ENCODE measurements at regions not wholly inside any gene's neighbourhood (a gene's known extent, or its start where the extent isn't known, plus 50 kb on each side); places are given as distances from the start of the nearest gene placed in this dataset.

DNA sequence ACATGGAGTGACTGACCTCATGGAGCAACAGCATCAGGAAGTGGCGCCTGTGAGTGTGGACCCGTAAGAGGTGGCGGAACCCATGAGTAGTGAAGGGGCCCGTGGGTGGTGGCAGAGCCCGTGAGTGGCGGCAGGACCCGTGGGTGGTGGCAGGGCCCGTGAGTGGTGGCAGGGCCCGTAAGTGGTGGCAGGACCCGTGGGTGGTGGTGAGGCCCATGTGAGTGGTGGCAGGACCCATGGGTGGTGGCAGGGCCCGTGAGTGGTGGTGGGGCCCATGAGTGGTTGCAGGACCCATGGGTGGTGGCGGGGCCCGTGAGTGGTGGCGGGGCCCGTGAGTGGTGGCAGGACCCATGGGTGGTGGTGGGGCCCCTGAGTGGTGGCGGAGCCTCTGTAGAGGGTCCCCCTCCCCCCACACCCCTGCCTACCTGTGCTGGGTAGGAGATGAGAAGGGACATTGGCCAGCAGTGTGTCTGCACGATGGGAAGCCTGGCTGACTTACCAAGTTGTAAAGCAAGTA is 407.7 kb upstream of the SALL3 start:
- TF ChIP-seq, protein P1, sequence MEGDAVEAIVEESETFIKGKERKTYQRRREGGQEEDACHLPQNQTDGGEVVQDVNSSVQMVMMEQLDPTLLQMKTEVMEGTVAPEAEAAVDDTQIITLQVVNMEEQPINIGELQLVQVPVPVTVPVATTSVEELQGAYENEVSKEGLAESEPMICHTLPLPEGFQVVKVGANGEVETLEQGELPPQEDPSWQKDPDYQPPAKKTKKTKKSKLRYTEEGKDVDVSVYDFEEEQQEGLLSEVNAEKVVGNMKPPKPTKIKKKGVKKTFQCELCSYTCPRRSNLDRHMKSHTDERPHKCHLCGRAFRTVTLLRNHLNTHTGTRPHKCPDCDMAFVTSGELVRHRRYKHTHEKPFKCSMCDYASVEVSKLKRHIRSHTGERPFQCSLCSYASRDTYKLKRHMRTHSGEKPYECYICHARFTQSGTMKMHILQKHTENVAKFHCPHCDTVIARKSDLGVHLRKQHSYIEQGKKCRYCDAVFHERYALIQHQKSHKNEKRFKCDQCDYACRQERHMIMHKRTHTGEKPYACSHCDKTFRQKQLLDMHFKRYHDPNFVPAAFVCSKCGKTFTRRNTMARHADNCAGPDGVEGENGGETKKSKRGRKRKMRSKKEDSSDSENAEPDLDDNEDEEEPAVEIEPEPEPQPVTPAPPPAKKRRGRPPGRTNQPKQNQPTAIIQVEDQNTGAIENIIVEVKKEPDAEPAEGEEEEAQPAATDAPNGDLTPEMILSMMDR (IDR thresholded peaks at IDR 0.05; ENCODE audit: poor library complexity, severe bottlenecking), result no peak
- TF ChIP-seq, protein P2, sequence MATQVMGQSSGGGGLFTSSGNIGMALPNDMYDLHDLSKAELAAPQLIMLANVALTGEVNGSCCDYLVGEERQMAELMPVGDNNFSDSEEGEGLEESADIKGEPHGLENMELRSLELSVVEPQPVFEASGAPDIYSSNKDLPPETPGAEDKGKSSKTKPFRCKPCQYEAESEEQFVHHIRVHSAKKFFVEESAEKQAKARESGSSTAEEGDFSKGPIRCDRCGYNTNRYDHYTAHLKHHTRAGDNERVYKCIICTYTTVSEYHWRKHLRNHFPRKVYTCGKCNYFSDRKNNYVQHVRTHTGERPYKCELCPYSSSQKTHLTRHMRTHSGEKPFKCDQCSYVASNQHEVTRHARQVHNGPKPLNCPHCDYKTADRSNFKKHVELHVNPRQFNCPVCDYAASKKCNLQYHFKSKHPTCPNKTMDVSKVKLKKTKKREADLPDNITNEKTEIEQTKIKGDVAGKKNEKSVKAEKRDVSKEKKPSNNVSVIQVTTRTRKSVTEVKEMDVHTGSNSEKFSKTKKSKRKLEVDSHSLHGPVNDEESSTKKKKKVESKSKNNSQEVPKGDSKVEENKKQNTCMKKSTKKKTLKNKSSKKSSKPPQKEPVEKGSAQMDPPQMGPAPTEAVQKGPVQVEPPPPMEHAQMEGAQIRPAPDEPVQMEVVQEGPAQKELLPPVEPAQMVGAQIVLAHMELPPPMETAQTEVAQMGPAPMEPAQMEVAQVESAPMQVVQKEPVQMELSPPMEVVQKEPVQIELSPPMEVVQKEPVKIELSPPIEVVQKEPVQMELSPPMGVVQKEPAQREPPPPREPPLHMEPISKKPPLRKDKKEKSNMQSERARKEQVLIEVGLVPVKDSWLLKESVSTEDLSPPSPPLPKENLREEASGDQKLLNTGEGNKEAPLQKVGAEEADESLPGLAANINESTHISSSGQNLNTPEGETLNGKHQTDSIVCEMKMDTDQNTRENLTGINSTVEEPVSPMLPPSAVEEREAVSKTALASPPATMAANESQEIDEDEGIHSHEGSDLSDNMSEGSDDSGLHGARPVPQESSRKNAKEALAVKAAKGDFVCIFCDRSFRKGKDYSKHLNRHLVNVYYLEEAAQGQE (IDR thresholded peaks at IDR 0.05; ENCODE audit: borderline replicate concordance), result no peak
- no peak for TF ChIP-seq TAF1 (IDR thresholded peaks at IDR 0.05; ENCODE audit: low read depth)
- TF ChIP-seq POLR2AphosphoS5 (IDR thresholded peaks at IDR 0.05), result no peak
- no peak for TF ChIP-seq EZH2 (IDR thresholded peaks at IDR 0.05; ENCODE audit: borderline replicate concordance, insufficient read depth, low read length, poor library complexity, severe bottlenecking)
